GM19455 (cell line): ENCODE measurements at regions not wholly inside any gene's neighbourhood (a gene's known extent, or its start where the extent isn't known, plus 50 kb on each side); places are given as distances from the start of the nearest gene placed in this dataset.

Experiments used
- ATAC-seq: cut with Tn5 transposase; IDR thresholded peaks from one replicate; pipeline ENCODE4 v1.9.1; 2021; ENCODE audit not compliant: unreplicated experiment

GRCh38 chr11:107151579-107151978, 133.3 kb upstream of the GUCY1A2 start:
- ATAC-seq, result no peak

- ATAC-seq, result no peak
These were observed 132.9 kb upstream of the GUCY1A2 start for GRCh38 chr11:107151158-107151557.

- ATAC-seq, result no peak
These were observed 122.7 kb upstream of the GUCY1A2 start for GRCh38 chr11:107140983-107141382.

- ATAC-seq, result no peak
These were observed 121.1 kb upstream of the GUCY1A2 start for GRCh38 chr11:107139396-107139795.

GRCh38 chr11:107136892-107137291, 118.6 kb upstream of the GUCY1A2 start:
- no peak for ATAC-seq

- no peak for ATAC-seq
These were observed 113.5 kb upstream of the GUCY1A2 start for GRCh38 chr11:107131756-107132155.

- ATAC-seq, result no peak
These were observed 104.7 kb upstream of the GUCY1A2 start for GRCh38 chr11:107123022-107123421.

- no peak for ATAC-seq
These were observed 99.9 kb upstream of the GUCY1A2 start for GRCh38 chr11:107118025-107118720.

- ATAC-seq, result no peak
These were observed 98.1 kb upstream of the GUCY1A2 start for GRCh38 chr11:107116358-107116757.

GRCh38 chr11:107102692-107103477, 84.6 kb upstream of the GUCY1A2 start:
- no peak for ATAC-seq

- no peak for ATAC-seq
These were observed 74.4 kb upstream of the GUCY1A2 start for GRCh38 chr11:107092667-107093066.

GRCh38 chr11:107078375-107078774, 60.1 kb upstream of the GUCY1A2 start:
- no peak for ATAC-seq

GRCh38 chr11:107076832-107077231, 58.6 kb upstream of the GUCY1A2 start:
- ATAC-seq, result no peak

GRCh38 chr11:107071129-107071528, 52.9 kb upstream of the GUCY1A2 start:
- ATAC-seq, result no peak
